ENCODE measurements at regions not wholly inside any gene's neighbourhood (a gene's known extent, or its start where the extent isn't known, plus 50 kb on each side); places are given as distances from the start of the nearest gene placed in this dataset.

DNA sequence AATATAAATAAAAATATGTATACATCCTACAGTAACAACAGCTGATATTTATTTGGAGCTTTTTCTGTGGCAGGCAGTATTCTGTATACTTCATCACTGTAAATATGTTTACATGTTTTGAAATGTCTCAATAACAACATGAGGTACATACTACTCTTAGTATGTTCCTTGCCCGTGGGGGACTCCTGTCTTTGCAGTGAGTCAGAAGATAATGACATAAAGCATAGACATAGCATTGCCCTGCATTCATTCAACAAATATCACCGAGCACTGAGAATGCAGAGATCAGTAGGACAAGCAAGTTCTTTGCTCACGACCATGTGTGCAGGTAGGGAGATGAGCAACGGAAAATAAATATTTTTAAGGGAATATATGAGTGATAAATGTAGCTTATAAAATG lies 246.5 kb downstream of the LTN1 start:
- 50 to 71% (median 59%) methylated on average over 4 of the region's 4 CpGs for WGBS, 3 donors
- no peak overlapping the region for H3K4me3 ChIP-seq (ENCODE audit: low read depth in 1 of 3, low read length in 3 of 3)
- no peaks in the 10 kb centered on the region for H3K27me3 ChIP-seq (ENCODE audit: control insufficient read depth in 3 of 3, insufficient read depth in 3 of 3, low read length in 3 of 3)
- no peak overlapping the region for H3K27ac ChIP-seq (ENCODE audit: low read depth in 1 of 3, low read length in 2 of 3)
- H3K9me3 ChIP-seq (ENCODE audit: control insufficient read depth in 2 of 2, insufficient read depth in 1 of 2, low read depth in 1 of 2, low read length in 1 of 2): no peaks in the 10 kb centered on the region
- FAIRE-seq: no peak
- no peaks in the 10 kb centered on the region for H3K36me3 ChIP-seq (ENCODE audit: control insufficient read depth in 3 of 3, insufficient read depth in 2 of 3, low read depth in 1 of 3, low read length in 3 of 3)
- H3K4me1 ChIP-seq (ENCODE audit: control insufficient read depth in 3 of 3, insufficient read depth in 2 of 3, low read depth in 1 of 3, low read length in 2 of 3): peaks cover 0 to 3% (median 0%) of the 10 kb centered on the region in 3 donors
- no peak for DNase-seq

DNA sequence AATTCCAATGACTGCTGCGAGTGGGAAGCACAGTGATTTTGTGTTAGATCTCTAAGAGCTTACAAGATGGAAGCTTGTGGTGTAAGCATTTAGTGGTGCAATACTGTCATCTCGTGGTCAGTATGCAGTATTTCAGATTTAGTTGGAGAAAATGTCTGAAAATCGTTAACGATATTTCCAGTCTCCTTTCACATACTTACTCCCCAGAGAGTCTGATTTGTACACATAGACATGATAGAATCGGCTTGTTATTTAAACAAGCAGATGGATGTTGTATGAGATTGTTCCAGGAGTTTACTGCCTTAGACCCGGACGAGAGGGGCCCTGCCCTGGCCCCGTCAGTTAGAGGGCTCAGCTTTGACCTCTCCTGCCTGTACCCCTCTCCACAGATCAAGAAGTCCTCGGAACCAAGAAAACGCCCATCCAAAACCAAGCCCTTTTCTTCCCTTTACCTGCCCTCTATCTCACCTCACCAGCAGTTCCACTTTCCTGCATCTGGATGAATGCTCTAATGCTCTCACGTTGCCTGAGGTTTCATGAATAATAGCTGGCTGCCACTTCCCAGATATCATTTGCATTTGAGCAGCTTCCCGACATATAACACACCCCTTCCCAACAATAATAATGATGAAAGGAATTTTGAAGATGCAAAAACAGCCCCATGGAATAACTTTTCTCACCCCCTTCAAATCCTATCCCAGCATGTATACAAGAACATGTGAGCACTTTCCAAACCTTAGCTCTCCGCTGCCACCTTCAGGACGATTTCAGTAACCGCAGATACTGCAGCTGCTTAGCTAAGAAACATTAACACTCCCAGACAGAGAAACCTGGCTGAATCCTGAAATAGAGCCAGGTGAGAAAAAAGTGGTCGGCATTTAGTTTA lies 247.3 kb downstream of the LTN1 start:
- peak; percentile 83 to 87 for DNase-seq
- Histone ChIP-seq H3K4me1 (ENCODE audit: control insufficient read depth in 3 of 3, insufficient read depth in 2 of 3, low read depth in 1 of 3, low read length in 2 of 3) (peaks cover 0 to 3% (median 0%) of the 10 kb centered on the region in 3 donors), H3K27ac (ENCODE audit: low read depth in 1 of 3, low read length in 2 of 3) (peak overlapping the region in 2 of 3 donors; percentile 60 to 68), H3K27me3 (ENCODE audit: control insufficient read depth in 3 of 3, insufficient read depth in 3 of 3, low read length in 3 of 3) (no peaks in the 10 kb centered on the region), H3K36me3 (ENCODE audit: control insufficient read depth in 3 of 3, insufficient read depth in 2 of 3, low read depth in 1 of 3, low read length in 3 of 3) (no peaks in the 10 kb centered on the region), H3K9me3 (ENCODE audit: control insufficient read depth in 2 of 2, insufficient read depth in 1 of 2, low read depth in 1 of 2, low read length in 1 of 2) (no peaks in the 10 kb centered on the region), H3K4me3 (ENCODE audit: low read depth in 1 of 3, low read length in 3 of 3) (peak overlapping the region in 2 of 3 donors; percentile 37 to 53)
- WGBS, 3 donors: 2 to 5% (median 4%) methylated on average over 16 of the region's 16 CpGs
- peak; percentile 5 for FAIRE-seq

DNA sequence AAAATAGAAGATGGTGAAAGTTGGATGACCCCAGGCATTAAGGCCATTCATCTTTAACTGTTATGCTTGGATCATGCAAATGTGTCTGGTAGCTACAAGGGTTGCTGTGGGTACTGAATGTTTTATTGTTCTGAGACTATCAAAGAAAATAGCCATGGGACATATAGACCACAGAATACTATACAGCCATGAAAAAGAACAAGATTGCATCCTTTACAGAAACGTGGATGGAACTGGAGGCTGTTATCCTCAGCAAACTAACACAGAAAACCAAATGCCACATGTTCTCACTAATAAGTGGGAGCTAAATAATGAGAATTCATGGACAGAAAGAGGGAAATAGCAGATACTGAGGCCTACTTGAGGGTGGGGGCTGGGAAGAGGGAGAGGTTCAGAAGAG lies 249.0 kb downstream of the LTN1 start:
- 36 to 88% (median 54%) methylated on average over 1 of the region's 1 CpG for WGBS, 3 donors
- Histone ChIP-seq H3K4me1 (ENCODE audit: control insufficient read depth in 3 of 3, insufficient read depth in 2 of 3, low read depth in 1 of 3, low read length in 2 of 3) (peaks cover 0 to 3% (median 0%) of the 10 kb centered on the region in 3 donors), H3K27me3 (ENCODE audit: control insufficient read depth in 3 of 3, insufficient read depth in 3 of 3, low read length in 3 of 3) (no peaks in the 10 kb centered on the region), H3K27ac (ENCODE audit: low read depth in 1 of 3, low read length in 2 of 3) (no peak overlapping the region), H3K9me3 (ENCODE audit: control insufficient read depth in 2 of 2, insufficient read depth in 1 of 2, low read depth in 1 of 2, low read length in 1 of 2) (no peaks in the 10 kb centered on the region), H3K4me3 (ENCODE audit: low read depth in 1 of 3, low read length in 3 of 3) (no peak overlapping the region), H3K36me3 (ENCODE audit: control insufficient read depth in 3 of 3, insufficient read depth in 2 of 3, low read depth in 1 of 3, low read length in 3 of 3) (no peaks in the 10 kb centered on the region)
- FAIRE-seq: no peak
- no peak for DNase-seq

DNA sequence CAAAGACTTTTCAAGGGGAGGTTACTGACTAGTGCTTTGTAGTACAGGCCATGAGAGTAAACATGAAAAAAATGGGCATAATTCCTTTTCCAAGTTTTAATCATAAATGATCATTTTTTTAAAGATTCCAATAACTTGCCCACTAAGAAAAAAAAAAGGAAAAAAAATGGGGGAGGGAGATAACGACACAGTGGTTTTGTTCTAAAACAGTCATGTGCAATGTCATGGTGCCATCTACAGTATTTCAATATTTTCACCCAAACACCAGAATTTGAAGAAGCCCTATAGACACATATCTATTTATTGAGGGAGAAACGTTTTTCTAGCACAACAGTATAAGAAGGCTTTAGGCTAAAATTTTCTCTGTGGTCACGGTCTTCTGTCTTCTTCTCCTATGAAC lies 250.2 kb downstream of the LTN1 start:
- 57 to 67% (median 59%) methylated on average over 3 of the region's 3 CpGs for WGBS, 3 donors
- no peaks in the 10 kb centered on the region for H3K36me3 ChIP-seq (ENCODE audit: control insufficient read depth in 3 of 3, insufficient read depth in 2 of 3, low read depth in 1 of 3, low read length in 3 of 3)
- H3K27me3 ChIP-seq (ENCODE audit: control insufficient read depth in 3 of 3, insufficient read depth in 3 of 3, low read length in 3 of 3): no peaks in the 10 kb centered on the region
- no peak overlapping the region for H3K4me3 ChIP-seq (ENCODE audit: low read depth in 1 of 3, low read length in 3 of 3)
- H3K4me1 ChIP-seq (ENCODE audit: control insufficient read depth in 3 of 3, insufficient read depth in 2 of 3, low read depth in 1 of 3, low read length in 2 of 3): peaks cover 0 to 3% (median 0%) of the 10 kb centered on the region in 3 donors
- H3K27ac ChIP-seq (ENCODE audit: low read depth in 1 of 3, low read length in 2 of 3): no peak overlapping the region
- no peak for DNase-seq
- no peak for FAIRE-seq
- H3K9me3 ChIP-seq (ENCODE audit: control insufficient read depth in 2 of 2, insufficient read depth in 1 of 2, low read depth in 1 of 2, low read length in 1 of 2): no peaks in the 10 kb centered on the region

DNA sequence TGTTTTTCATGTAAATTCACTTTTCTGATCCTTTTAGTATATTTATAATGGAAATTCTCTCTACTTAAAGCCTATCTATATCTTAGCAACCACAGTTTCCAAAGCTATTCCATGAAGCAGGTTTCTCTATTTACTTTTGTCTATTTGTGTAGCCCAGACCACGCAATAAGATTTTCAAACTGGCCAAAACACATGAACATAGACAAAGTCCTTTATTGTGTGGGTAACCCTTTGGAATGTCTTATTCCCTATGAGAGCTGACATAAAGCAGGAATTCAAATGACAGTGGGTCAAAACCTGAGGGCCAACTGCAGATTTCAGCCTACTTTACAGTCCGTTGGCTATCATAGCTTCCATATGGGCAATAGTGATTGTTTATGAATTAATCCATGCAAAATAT lies 252.6 kb downstream of the LTN1 start:
- no peak overlapping the region for H3K27ac ChIP-seq (ENCODE audit: low read depth in 1 of 3, low read length in 2 of 3)
- DNase-seq: no peak
- no peaks in the 10 kb centered on the region for H3K36me3 ChIP-seq (ENCODE audit: control insufficient read depth in 3 of 3, insufficient read depth in 2 of 3, low read depth in 1 of 3, low read length in 3 of 3)
- no peaks in the 10 kb centered on the region for H3K4me1 ChIP-seq (ENCODE audit: control insufficient read depth in 3 of 3, insufficient read depth in 2 of 3, low read depth in 1 of 3, low read length in 2 of 3)
- no peak for FAIRE-seq
- WGBS, 3 donors: 92 to 97% (median 96%) methylated on average over 2 of the region's 2 CpGs
- H3K9me3 ChIP-seq (ENCODE audit: control insufficient read depth in 2 of 2, insufficient read depth in 1 of 2, low read depth in 1 of 2, low read length in 1 of 2): peaks cover 0 to 6% of the 10 kb centered on the region in 2 donors
- no peak overlapping the region for H3K4me3 ChIP-seq (ENCODE audit: low read depth in 1 of 3, low read length in 3 of 3)
- no peaks in the 10 kb centered on the region for H3K27me3 ChIP-seq (ENCODE audit: control insufficient read depth in 3 of 3, insufficient read depth in 3 of 3, low read length in 3 of 3)

DNA sequence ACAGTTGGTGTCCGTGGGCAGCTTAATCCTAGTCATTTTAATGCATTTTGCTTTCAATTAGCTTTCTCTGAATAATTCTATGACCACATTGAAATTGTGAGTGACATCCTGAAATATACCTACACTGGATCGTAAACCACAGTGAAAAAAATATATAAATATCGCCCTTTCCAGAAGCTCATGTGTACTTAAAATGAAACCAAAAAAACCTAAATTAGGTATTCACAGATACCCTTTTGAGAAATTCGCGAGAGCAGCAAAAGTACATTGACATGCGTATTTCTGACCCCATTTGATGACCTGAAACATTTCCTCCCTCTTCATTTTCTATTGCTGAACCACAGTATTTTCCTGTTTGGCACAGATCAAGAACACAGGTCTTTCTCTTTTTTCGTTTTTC lies 253.8 kb downstream of the LTN1 start:
- 62 to 73% (median 65%) methylated on average over 7 of the region's 7 CpGs for WGBS, 3 donors

DNA sequence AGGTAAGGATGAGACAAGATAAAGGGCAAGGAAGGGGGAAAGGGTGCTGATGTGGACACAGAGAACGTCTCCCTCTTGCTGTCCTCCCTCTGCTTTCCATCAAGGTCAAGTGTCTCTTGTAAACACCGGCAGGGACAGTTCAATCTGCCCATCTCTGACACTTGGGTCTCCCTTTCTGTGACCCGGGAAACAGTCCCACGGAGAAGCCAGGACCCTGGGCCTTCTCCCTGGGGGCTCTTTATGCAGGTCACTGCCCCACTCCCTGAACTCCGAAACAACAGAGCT lies 254.3 kb downstream of the LTN1 start:
- no peak overlapping the region for H3K27ac ChIP-seq (ENCODE audit: low read depth in 1 of 3, low read length in 2 of 3)
- WGBS, 3 donors: 63 to 87% (median 83%) methylated on average over 5 of the region's 5 CpGs
- FAIRE-seq: no peak

More for the DNA sequence above, 253.8 kb downstream of the LTN1 start:
- peaks cover 0 to 7% of the 10 kb centered on the region in 2 donors for H3K9me3 ChIP-seq (ENCODE audit: control insufficient read depth in 2 of 2, insufficient read depth in 1 of 2, low read depth in 1 of 2, low read length in 1 of 2)
- no peak overlapping the region for H3K27ac ChIP-seq (ENCODE audit: low read depth in 1 of 3, low read length in 2 of 3)
- no peak for DNase-seq
- H3K4me1 ChIP-seq (ENCODE audit: control insufficient read depth in 3 of 3, insufficient read depth in 2 of 3, low read depth in 1 of 3, low read length in 2 of 3): no peaks in the 10 kb centered on the region
- no peaks in the 10 kb centered on the region for H3K36me3 ChIP-seq (ENCODE audit: control insufficient read depth in 3 of 3, insufficient read depth in 2 of 3, low read depth in 1 of 3, low read length in 3 of 3)
- FAIRE-seq: no peak
- H3K27me3 ChIP-seq (ENCODE audit: control insufficient read depth in 3 of 3, insufficient read depth in 3 of 3, low read length in 3 of 3): no peaks in the 10 kb centered on the region
- H3K4me3 ChIP-seq (ENCODE audit: low read depth in 1 of 3, low read length in 3 of 3): no peak overlapping the region

DNA sequence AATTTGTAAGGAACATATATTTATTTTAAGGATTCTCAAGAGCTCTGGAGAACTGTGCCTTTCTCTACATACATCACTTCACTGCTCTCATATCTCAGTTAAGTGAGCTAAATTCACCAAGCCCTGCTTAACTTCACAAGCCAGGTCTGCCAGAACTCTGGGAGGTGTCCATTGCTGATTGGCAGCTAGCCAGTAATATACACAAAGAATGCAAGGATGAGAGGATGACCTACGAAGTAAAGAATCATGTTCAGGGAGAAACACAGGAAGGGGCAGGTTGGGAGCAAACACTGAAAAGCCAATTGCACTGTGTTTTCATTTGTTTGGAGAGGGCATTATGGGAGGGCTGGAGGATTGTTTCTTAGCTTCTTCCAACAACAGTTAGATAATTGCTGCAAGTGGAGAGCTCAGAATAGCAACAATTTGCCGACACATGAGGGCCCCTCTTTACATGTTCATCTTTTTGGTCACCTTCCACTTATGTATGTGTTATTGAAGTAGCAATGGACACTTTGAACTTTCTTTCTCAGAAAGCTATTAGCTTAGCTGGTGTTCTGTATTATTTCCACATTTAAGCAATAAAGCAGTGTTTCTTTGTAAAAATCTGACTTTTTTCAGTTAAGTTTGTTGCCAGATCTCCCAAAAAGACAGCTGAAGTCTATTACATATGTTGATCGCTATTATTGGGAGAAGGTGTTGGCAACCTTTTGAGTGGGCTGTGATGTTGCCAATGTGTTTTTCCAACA lies 254.8 kb downstream of the LTN1 start:
- Histone ChIP-seq H3K36me3 (ENCODE audit: control insufficient read depth in 3 of 3, insufficient read depth in 2 of 3, low read depth in 1 of 3, low read length in 3 of 3) (no peaks in the 10 kb centered on the region), H3K4me3 (ENCODE audit: low read depth in 1 of 3, low read length in 3 of 3) (no peak overlapping the region), H3K27me3 (ENCODE audit: control insufficient read depth in 3 of 3, insufficient read depth in 3 of 3, low read length in 3 of 3) (no peaks in the 10 kb centered on the region), H3K4me1 (ENCODE audit: control insufficient read depth in 3 of 3, insufficient read depth in 2 of 3, low read depth in 1 of 3, low read length in 2 of 3) (no peaks in the 10 kb centered on the region), H3K9me3 (ENCODE audit: control insufficient read depth in 2 of 2, insufficient read depth in 1 of 2, low read depth in 1 of 2, low read length in 1 of 2) (peaks cover 0 to 7% of the 10 kb centered on the region in 2 donors), H3K27ac (ENCODE audit: low read depth in 1 of 3, low read length in 2 of 3) (no peak overlapping the region)
- WGBS, 3 donors: 61 to 74% (median 66%) methylated on average over 3 of the region's 3 CpGs
- FAIRE-seq: no peak
- peak in 1 of 2 donors; percentile 10 for DNase-seq

More for the DNA sequence above, 254.3 kb downstream of the LTN1 start:
- Histone ChIP-seq H3K9me3 (ENCODE audit: control insufficient read depth in 2 of 2, insufficient read depth in 1 of 2, low read depth in 1 of 2, low read length in 1 of 2) (peaks cover 0 to 7% of the 10 kb centered on the region in 2 donors), H3K4me1 (ENCODE audit: control insufficient read depth in 3 of 3, insufficient read depth in 2 of 3, low read depth in 1 of 3, low read length in 2 of 3) (no peaks in the 10 kb centered on the region), H3K36me3 (ENCODE audit: control insufficient read depth in 3 of 3, insufficient read depth in 2 of 3, low read depth in 1 of 3, low read length in 3 of 3) (no peaks in the 10 kb centered on the region), H3K4me3 (ENCODE audit: low read depth in 1 of 3, low read length in 3 of 3) (no peak overlapping the region), H3K27me3 (ENCODE audit: control insufficient read depth in 3 of 3, insufficient read depth in 3 of 3, low read length in 3 of 3) (no peaks in the 10 kb centered on the region)
- DNase-seq: no peak
